A549 (cell line): ENCODE measurements at regions not wholly inside any gene's neighbourhood (a gene's known extent, or its start where the extent isn't known, plus 50 kb on each side); places are given as distances from the start of the nearest gene placed in this dataset.
"Not testable (repeated sequence)": the region's sequence is repeated elsewhere in the genome, so short reads cannot be mapped to it uniquely, and the experiment has no call there.

Source experiments
- ATAC-seq, 2 experiments: fragments of 200-7000 bp in 1 of 2; fragments of >200 bp in 1 of 2; cut with Nextera tagmentation in 1 of 2; cut with Tn5 transposase in 1 of 2; 3 replicates each; pipeline versions ENCODE4 v1.8.0 to v1.9.1; 2018 to 2020; ENCODE audit warnings: mild to moderate bottlenecking in 1 of 2, moderate library complexity in 1 of 2
- CTCF ChIA-PET: fragments of 300-600 bp; sonication (Branson Sonifier 250); formaldehyde crosslinking; extraction: SDS; loops from one replicate; lab custom pipeline; 2021; ENCODE audit warnings: antibody characterized with exemption, inconsistent platforms; lab: Yijun Ruan, JAX
- POLR2A ChIA-PET: fragments of 350-600 bp; formaldehyde crosslinking; extraction: SDS; loops from one replicate; lab custom pipeline; 2021; ENCODE audit warnings: antibody characterized with exemption, inconsistent platforms; lab: Yijun Ruan, JAX
- DNase-seq, 2 experiments: peaks; one replicate each; pipeline versions ENCODE4 v3.0.0 to v3.0.0-alpha.2; 2011 to 2016; ENCODE audit warnings: low read depth in 1 of 2, low spot score in 1 of 2
- FAIRE-seq: peaks from 2 replicates; lab custom pipeline; 2011; peaks lifted over from hg19 to GRCh38; lab: Jason Lieb, UNC
- H3K27ac ChIP-seq, 2 experiments: fragments of >200 bp; sonication (Bioruptor Twin); formaldehyde crosslinking; 3 replicates each; pipeline ENCODE4 v1.5.1; 2016 to 2017
- H3K4me1 ChIP-seq: fragments of >200 bp; sonication (Bioruptor Twin); formaldehyde crosslinking; 3 replicates; pipeline ENCODE4 v1.6.1; 2016
- H3K4me2 ChIP-seq: fragments of >200 bp; sonication (Bioruptor Twin); formaldehyde crosslinking; 3 replicates; pipeline ENCODE4 v1.6.1; 2016
- H3K4me3 ChIP-seq: fragments of >200 bp; sonication (Bioruptor Twin); formaldehyde crosslinking; 3 replicates; pipeline ENCODE4 v1.5.1; 2016
- H3K9me3 ChIP-seq: fragments of >200 bp; sonication (Bioruptor Twin); formaldehyde crosslinking; 3 replicates; pipeline ENCODE4 v1.6.1; 2016
- ATOH8 ChIP-seq: fragments of 250-450 bp; sonication (Bioruptor Pico); IDR thresholded peaks from 2 replicates; pipeline ENCODE4 v1.5.0; 2020; ENCODE audit warnings: low read depth, mild to moderate bottlenecking, moderate library complexity
- CEBPB ChIP-seq, 2 experiments: fragments of >200 bp in 1 of 2; sonication (Bioruptor Twin) in 1 of 2; formaldehyde crosslinking in 1 of 2; IDR thresholded peaks; 2 replicates each; pipeline ENCODE4 v1.6.1; 2012 to 2016
- CHD2 ChIP-seq: fragments of 150-350 bp; IDR thresholded peaks from 2 replicates; pipeline ENCODE4 v1.6.1; 2014; ENCODE audit warnings: low read length; ENCODE audit not compliant: partially characterized antibody
- CTCF ChIP-seq: fragments of >200 bp; sonication (Bioruptor Twin); formaldehyde crosslinking; IDR thresholded peaks from 3 replicates; pipeline ENCODE4 v1.5.1; 2016
- E2F6 ChIP-seq: IDR thresholded peaks from 2 replicates; pipeline ENCODE4 v1.6.1; 2012; ENCODE audit warnings: low read depth, borderline replicate concordance
- EP300 ChIP-seq, 2 experiments: fragments of >200 bp; sonication (Bioruptor Twin); formaldehyde crosslinking; IDR thresholded peaks; 2 replicates in 1 of 2; 3 replicates in 1 of 2; pipeline ENCODE4 v1.6.1; 2016 to 2017
- FOXS1 ChIP-seq: fragments of 250-450 bp; sonication (Bioruptor Pico); IDR thresholded peaks from 2 replicates; pipeline ENCODE4 v1.5.0; 2020; ENCODE audit warnings: mild to moderate bottlenecking, moderate library complexity
- HDAC2 ChIP-seq: fragments of 200-600 bp; sonication (generic); IDR thresholded peaks from 2 replicates; pipeline ENCODE4 v1.6.1; 2016
- JUN ChIP-seq, 2 experiments: fragments of >200 bp; sonication (Bioruptor Twin); formaldehyde crosslinking; IDR thresholded peaks; 2 replicates in 1 of 2; 3 replicates in 1 of 2; pipeline ENCODE4 v1.6.1; 2016 to 2017
- KDM1A ChIP-seq: fragments of 200-600 bp; sonication (generic); IDR thresholded peaks from 2 replicates; pipeline ENCODE4 v1.6.1; 2016; ENCODE audit warnings: low read depth, mild to moderate bottlenecking
- NPAS2 ChIP-seq: fragments of 250-450 bp; sonication (Bioruptor Pico); IDR thresholded peaks from 2 replicates; pipeline ENCODE4 v1.8.0; 2022; ENCODE audit warnings: mild to moderate bottlenecking, moderate library complexity, borderline replicate concordance
- POLR2A ChIP-seq: IDR thresholded peaks from 2 replicates; pipeline ENCODE4 v1.6.1; 2012; ENCODE audit warnings: mild to moderate bottlenecking, low read length
- RFX5 ChIP-seq: fragments of 450-650 bp; IDR thresholded peaks from 2 replicates; pipeline ENCODE4 v1.7.1; 2014; ENCODE audit warnings: antibody characterized with exemption, mild to moderate bottlenecking, moderate library complexity
- RNF2 ChIP-seq: fragments of 200-600 bp; sonication (generic); IDR thresholded peaks from 2 replicates; pipeline ENCODE4 v1.6.1; 2016; ENCODE audit warnings: low read depth, mild to moderate bottlenecking, antibody characterized with exemption, moderate library complexity, borderline replicate concordance
- SMC3 ChIP-seq: fragments of >200 bp; sonication (Bioruptor Twin); formaldehyde crosslinking; IDR thresholded peaks from 3 replicates; pipeline ENCODE4 v1.6.1; 2018; ENCODE audit warnings: inconsistent platforms
- SREBF2 ChIP-seq: fragments of 450-650 bp; IDR thresholded peaks from 2 replicates; pipeline ENCODE4 v1.6.1; 2014; ENCODE audit warnings: mild to moderate bottlenecking, moderate library complexity
- ZC3H11A ChIP-seq: fragments of 450-650 bp; IDR thresholded peaks from 2 replicates; pipeline ENCODE4 v1.6.1; 2014; ENCODE audit warnings: antibody characterized with exemption, mild to moderate bottlenecking
- ZSCAN20 ChIP-seq: fragments of 250-450 bp; sonication (Bioruptor Pico); IDR thresholded peaks from 2 replicates; pipeline ENCODE4 v1.8.0; 2022; ENCODE audit warnings: mild to moderate bottlenecking, moderate library complexity
- WGBS: methylation state at CpG from one replicate; pipeline ENCODE4 v1.1.6; 2017; ENCODE audit errors: missing lambda C conversion rate; 5-methylcytosine and 5-hydroxymethylcytosine counted together
- TF ChIP-seq, protein P1 (sequence below): fragments of 250-450 bp; sonication (Bioruptor Pico); IDR thresholded peaks from 2 replicates; pipeline ENCODE4 v1.5.0; 2021; ENCODE audit warnings: mild to moderate bottlenecking, moderate library complexity, borderline replicate concordance
- TF ChIP-seq, protein P2 (sequence below): fragments of 450-650 bp; IDR thresholded peaks from 2 replicates; pipeline ENCODE4 v1.6.1; 2014; ENCODE audit warnings: antibody characterized with exemption

GRCh38 chr10:56181607-56182006 lies 179.5 kb downstream of the ZWINT start:
- CTCF ChIA-PET: no interaction called here
- DNase-seq: no peak
- no peak overlapping the region for H3K27ac ChIP-seq
- ATAC-seq: no peak
- TF ChIP-seq RFX5 (no peak), KDM1A (no peak), SMC3 (no peak), FOXS1 (CRISPR knock-in tag) (no peak), CEBPB (IDR thresholded peaks at IDR 0.05) (no peak), ZC3H11A (no peak), ZSCAN20 (CRISPR knock-in tag) (no peak), E2F6 (no peak), CHD2 (no peak), CTCF (no peak), POLR2A (no peak), HDAC2 (no peak), EP300 (IDR thresholded peaks at IDR 0.05) (no peak), SREBF2 (no peak), JUN (IDR thresholded peaks at IDR 0.05) (no peak), RNF2 (no peak), ATOH8 (CRISPR knock-in tag) (no peak)
- TF ChIP-seq, protein P1, sequence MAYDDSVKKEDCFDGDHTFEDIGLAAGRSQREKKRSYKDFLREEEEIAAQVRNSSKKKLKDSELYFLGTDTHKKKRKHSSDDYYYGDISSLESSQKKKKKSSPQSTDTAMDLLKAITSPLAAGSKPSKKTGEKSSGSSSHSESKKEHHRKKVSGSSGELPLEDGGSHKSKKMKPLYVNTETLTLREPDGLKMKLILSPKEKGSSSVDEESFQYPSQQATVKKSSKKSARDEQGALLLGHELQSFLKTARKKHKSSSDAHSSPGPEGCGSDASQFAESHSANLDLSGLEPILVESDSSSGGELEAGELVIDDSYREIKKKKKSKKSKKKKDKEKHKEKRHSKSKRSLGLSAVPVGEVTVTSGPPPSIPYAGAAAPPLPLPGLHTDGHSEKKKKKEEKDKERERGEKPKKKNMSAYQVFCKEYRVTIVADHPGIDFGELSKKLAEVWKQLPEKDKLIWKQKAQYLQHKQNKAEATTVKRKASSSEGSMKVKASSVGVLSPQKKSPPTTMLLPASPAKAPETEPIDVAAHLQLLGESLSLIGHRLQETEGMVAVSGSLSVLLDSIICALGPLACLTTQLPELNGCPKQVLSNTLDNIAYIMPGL: no peak
- TF ChIP-seq, protein P2, sequence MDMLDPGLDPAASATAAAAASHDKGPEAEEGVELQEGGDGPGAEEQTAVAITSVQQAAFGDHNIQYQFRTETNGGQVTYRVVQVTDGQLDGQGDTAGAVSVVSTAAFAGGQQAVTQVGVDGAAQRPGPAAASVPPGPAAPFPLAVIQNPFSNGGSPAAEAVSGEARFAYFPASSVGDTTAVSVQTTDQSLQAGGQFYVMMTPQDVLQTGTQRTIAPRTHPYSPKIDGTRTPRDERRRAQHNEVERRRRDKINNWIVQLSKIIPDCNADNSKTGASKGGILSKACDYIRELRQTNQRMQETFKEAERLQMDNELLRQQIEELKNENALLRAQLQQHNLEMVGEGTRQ: no peak
- no peak for FAIRE-seq
- WGBS: 5% methylated on average over 2 of the region's 2 CpGs
- H3K4me2 ChIP-seq: no peak overlapping the region
- H3K4me1 ChIP-seq: no peaks in the 10 kb centered on the region
- POLR2A ChIA-PET: no interaction called here
- no peaks in the 10 kb centered on the region for H3K9me3 ChIP-seq
- H3K4me3 ChIP-seq: no peak overlapping the region

DNA sequence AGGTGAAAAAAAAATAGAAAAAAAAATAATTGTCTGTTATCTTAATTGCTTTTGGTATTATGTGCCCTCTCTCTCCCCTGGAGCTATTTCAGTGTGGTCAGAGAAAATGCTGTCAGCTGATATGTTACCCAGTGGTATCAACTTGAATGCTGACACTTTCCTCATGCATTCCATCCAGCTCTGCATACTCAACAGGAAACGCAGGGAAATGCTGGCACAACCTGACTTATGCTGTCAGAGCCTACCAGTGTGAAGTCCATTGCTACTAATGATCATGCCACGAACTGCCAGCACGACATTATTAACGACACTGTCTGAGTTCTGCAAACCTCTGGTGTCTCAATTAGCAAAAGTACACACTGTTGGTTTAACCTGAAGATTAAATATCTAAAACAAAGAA lies 182.8 kb downstream of the ZWINT start:
- POLR2A ChIA-PET: no interaction called here
- no peak for TF ChIP-seq NPAS2 (CRISPR knock-in tag)
- no peaks in the 10 kb centered on the region for H3K4me1 ChIP-seq
- no peak overlapping the region for H3K4me3 ChIP-seq
- no peaks in the 10 kb centered on the region for H3K9me3 ChIP-seq
- FAIRE-seq: no peak
- no peak for DNase-seq
- no peak overlapping the region for H3K27ac ChIP-seq
- H3K4me2 ChIP-seq: no peak overlapping the region
- CTCF ChIA-PET: no interaction called here
- ATAC-seq: no peak
- 6% methylated on average over 4 of the region's 4 CpGs for WGBS

DNA sequence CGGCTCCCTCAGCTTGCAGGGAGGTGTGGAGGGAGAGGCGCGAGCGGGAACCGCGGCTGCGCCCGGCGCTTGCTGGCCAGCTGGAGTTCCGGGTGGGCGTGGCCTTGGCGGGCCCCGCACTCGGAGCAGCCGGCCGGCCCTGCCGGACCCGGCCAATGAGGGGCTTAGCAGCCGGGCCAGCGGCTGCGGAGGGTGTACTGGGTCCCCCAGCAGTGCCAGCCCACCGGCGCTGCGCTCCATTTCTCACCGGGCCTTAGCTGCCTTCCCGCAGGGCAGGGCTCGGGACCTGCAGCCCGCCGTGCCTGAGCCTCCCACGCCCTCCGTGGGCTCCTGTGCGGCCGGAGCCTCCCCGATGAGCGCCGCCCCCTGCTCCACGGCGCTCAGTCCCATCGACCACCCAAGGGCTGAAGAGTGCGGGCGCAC lies 206.0 kb downstream of the ZWINT start:
- H3K4me3 ChIP-seq, FAIRE-seq, H3K27ac ChIP-seq, H3K4me1 ChIP-seq, ATAC-seq, H3K4me2 ChIP-seq, CTCF ChIA-PET, H3K9me3 ChIP-seq, DNase-seq, POLR2A ChIA-PET: not testable (repeated sequence)
- 80% methylated on average over 1 of the region's 41 CpGs for WGBS
